ENCODE measurements at regions not wholly inside any gene's neighbourhood (a gene's known extent, or its start where the extent isn't known, plus 50 kb on each side); places are given as distances from the start of the nearest gene placed in this dataset.

- H3K27ac ChIP-seq: no peak overlapping the region
- no peaks in the 10 kb centered on the region for H3K9me3 ChIP-seq (ENCODE audit: low read depth, low read length)
- no peak overlapping the region for H3K4me3 ChIP-seq
- no peak for DNase-seq (ENCODE audit: low read depth, low spot score)
- no peaks in the 10 kb centered on the region for H3K36me3 ChIP-seq (ENCODE audit: insufficient read depth, low read length)
- TF ChIP-seq EZH2 (IDR thresholded peaks at IDR 0.05) (no peak), POLR2AphosphoS5 (IDR thresholded peaks at IDR 0.05; ENCODE audit: borderline replicate concordance, low read depth, low read length) (no peak), FOXP2 (optimal IDR thresholded peaks at IDR 0.05; ENCODE audit: control extremely low read depth, extremely low read length, insufficient read depth) (no peak)
- no peak overlapping the region for H3K9ac ChIP-seq (ENCODE audit: insufficient read length)
Observed at GRCh38 chr5:87562068-87562467, 149.3 kb upstream of the CCNH start.

GRCh38 chr5:87560528-87560927, 147.8 kb upstream of the CCNH start:
- DNase-seq (ENCODE audit: low read depth, low spot score): no peak
- no peak overlapping the region for H3K4me3 ChIP-seq
- TF ChIP-seq FOXP2 (optimal IDR thresholded peaks at IDR 0.05; ENCODE audit: control extremely low read depth, extremely low read length, insufficient read depth) (no peak), POLR2AphosphoS5 (IDR thresholded peaks at IDR 0.05; ENCODE audit: borderline replicate concordance, low read depth, low read length) (no peak), EZH2 (IDR thresholded peaks at IDR 0.05) (no peak)
- H3K36me3 ChIP-seq (ENCODE audit: insufficient read depth, low read length): no peaks in the 10 kb centered on the region
- no peaks in the 10 kb centered on the region for H3K9me3 ChIP-seq (ENCODE audit: low read depth, low read length)
- no peak overlapping the region for H3K9ac ChIP-seq (ENCODE audit: insufficient read length)
- H3K27ac ChIP-seq: no peak overlapping the region

GRCh38 chr5:87551911-87552310, 139.2 kb upstream of the CCNH start:
- H3K36me3 ChIP-seq (ENCODE audit: insufficient read depth, low read length): no peaks in the 10 kb centered on the region
- peak overlapping the region; percentile 48; the same call in 1 of the 2 replicates for H3K27ac ChIP-seq
- H3K9me3 ChIP-seq (ENCODE audit: low read depth, low read length): no peaks in the 10 kb centered on the region
- no peak overlapping the region for H3K4me3 ChIP-seq
- no peak for TF ChIP-seq POLR2AphosphoS5 (IDR thresholded peaks at IDR 0.05; ENCODE audit: borderline replicate concordance, low read depth, low read length)
- TF ChIP-seq EZH2 (IDR thresholded peaks at IDR 0.05): no peak
- TF ChIP-seq FOXP2 (optimal IDR thresholded peaks at IDR 0.05; ENCODE audit: control extremely low read depth, extremely low read length, insufficient read depth): no peak
- no peak for DNase-seq (ENCODE audit: low read depth, low spot score)
- no peak overlapping the region for H3K9ac ChIP-seq (ENCODE audit: insufficient read length)

- peak overlapping the region; percentile 92 for H3K27ac ChIP-seq
- peak; percentile 73 for DNase-seq (ENCODE audit: low read depth, low spot score)
Observed at GRCh38 chr5:87541676-87542075, 128.9 kb upstream of the CCNH start.

GRCh38 chr5:87541033-87541432, 128.3 kb upstream of the CCNH start:
- Histone ChIP-seq H3K4me3 (peak overlapping the region; percentile 78), H3K36me3 (ENCODE audit: insufficient read depth, low read length) (no peaks in the 10 kb centered on the region), H3K9me3 (ENCODE audit: low read depth, low read length) (no peaks in the 10 kb centered on the region), H3K9ac (ENCODE audit: insufficient read length) (no peak overlapping the region), H3K27ac (peak overlapping the region; percentile 92)
- no peak for DNase-seq (ENCODE audit: low read depth, low spot score)
- TF ChIP-seq POLR2AphosphoS5 (IDR thresholded peaks at IDR 0.05; ENCODE audit: borderline replicate concordance, low read depth, low read length) (no peak), EZH2 (IDR thresholded peaks at IDR 0.05) (no peak), FOXP2 (optimal IDR thresholded peaks at IDR 0.05; ENCODE audit: control extremely low read depth, extremely low read length, insufficient read depth) (no peak)

More at GRCh38 chr5:87541676-87542075, 128.9 kb upstream of the CCNH start:
- Histone ChIP-seq H3K36me3 (ENCODE audit: insufficient read depth, low read length) (no peaks in the 10 kb centered on the region), H3K9me3 (ENCODE audit: low read depth, low read length) (no peaks in the 10 kb centered on the region), H3K9ac (ENCODE audit: insufficient read length) (peak overlapping the region; percentile 63), H3K4me3 (peak overlapping the region; percentile 78)
- TF ChIP-seq FOXP2 (optimal IDR thresholded peaks at IDR 0.05; ENCODE audit: control extremely low read depth, extremely low read length, insufficient read depth) (no peak), POLR2AphosphoS5 (IDR thresholded peaks at IDR 0.05; ENCODE audit: borderline replicate concordance, low read depth, low read length) (no peak)

- Histone ChIP-seq H3K27ac (no peak overlapping the region), H3K9ac (ENCODE audit: insufficient read length) (no peak overlapping the region), H3K36me3 (ENCODE audit: insufficient read depth, low read length) (no peaks in the 10 kb centered on the region), H3K9me3 (ENCODE audit: low read depth, low read length) (no peaks in the 10 kb centered on the region), H3K4me3 (no peak overlapping the region)
- DNase-seq (ENCODE audit: low read depth, low spot score): no peak
- TF ChIP-seq EZH2 (IDR thresholded peaks at IDR 0.05): no peak
- no peak for TF ChIP-seq FOXP2 (optimal IDR thresholded peaks at IDR 0.05; ENCODE audit: control extremely low read depth, extremely low read length, insufficient read depth)
- TF ChIP-seq POLR2AphosphoS5 (IDR thresholded peaks at IDR 0.05; ENCODE audit: borderline replicate concordance, low read depth, low read length): no peak
Observed at GRCh38 chr5:87539839-87540238, 127.1 kb upstream of the CCNH start.

GRCh38 chr5:87536365-87536764, 123.6 kb upstream of the CCNH start:
- H3K9ac ChIP-seq (ENCODE audit: insufficient read length): no peak overlapping the region
- H3K9me3 ChIP-seq (ENCODE audit: low read depth, low read length): no peaks in the 10 kb centered on the region
- no peak overlapping the region for H3K27ac ChIP-seq
- no peak for DNase-seq (ENCODE audit: low read depth, low spot score)
- H3K36me3 ChIP-seq (ENCODE audit: insufficient read depth, low read length): no peaks in the 10 kb centered on the region
- no peak for TF ChIP-seq EZH2 (IDR thresholded peaks at IDR 0.05)
- no peak for TF ChIP-seq FOXP2 (optimal IDR thresholded peaks at IDR 0.05; ENCODE audit: control extremely low read depth, extremely low read length, insufficient read depth)
- TF ChIP-seq POLR2AphosphoS5 (IDR thresholded peaks at IDR 0.05; ENCODE audit: borderline replicate concordance, low read depth, low read length): no peak
- no peak overlapping the region for H3K4me3 ChIP-seq

- no peak overlapping the region for H3K9ac ChIP-seq (ENCODE audit: insufficient read length)
- no peak for DNase-seq (ENCODE audit: low read depth, low spot score)
- H3K4me3 ChIP-seq: no peak overlapping the region
- H3K36me3 ChIP-seq (ENCODE audit: insufficient read depth, low read length): no peaks in the 10 kb centered on the region
- H3K27ac ChIP-seq: no peak overlapping the region
- H3K9me3 ChIP-seq (ENCODE audit: low read depth, low read length): no peaks in the 10 kb centered on the region
- no peak for TF ChIP-seq FOXP2 (optimal IDR thresholded peaks at IDR 0.05; ENCODE audit: control extremely low read depth, extremely low read length, insufficient read depth)
- no peak for TF ChIP-seq EZH2 (IDR thresholded peaks at IDR 0.05)
- no peak for TF ChIP-seq POLR2AphosphoS5 (IDR thresholded peaks at IDR 0.05; ENCODE audit: borderline replicate concordance, low read depth, low read length)
Observed at GRCh38 chr5:87535706-87536105, 123.0 kb upstream of the CCNH start.

GRCh38 chr5:87529486-87530076, 116.9 kb upstream of the CCNH start:
- H3K9ac ChIP-seq (ENCODE audit: insufficient read length): no peak overlapping the region
- no peak overlapping the region for H3K27ac ChIP-seq

More at GRCh38 chr5:87529486-87530076, 116.9 kb upstream of the CCNH start:
- H3K4me3 ChIP-seq: no peak overlapping the region
- TF ChIP-seq POLR2AphosphoS5 (IDR thresholded peaks at IDR 0.05; ENCODE audit: borderline replicate concordance, low read depth, low read length) (no peak), FOXP2 (optimal IDR thresholded peaks at IDR 0.05; ENCODE audit: control extremely low read depth, extremely low read length, insufficient read depth) (no peak), EZH2 (IDR thresholded peaks at IDR 0.05) (no peak)
- H3K36me3 ChIP-seq (ENCODE audit: insufficient read depth, low read length): no peaks in the 10 kb centered on the region
- H3K9me3 ChIP-seq (ENCODE audit: low read depth, low read length): no peaks in the 10 kb centered on the region
- no peak for DNase-seq (ENCODE audit: low read depth, low spot score)
